ENCODE measurements at regions not wholly inside any gene's neighbourhood (a gene's known extent, or its start where the extent isn't known, plus 50 kb on each side); places are given as distances from the start of the nearest gene placed in this dataset.

GRCh38 chr11:80987171-80987570 lies 1546.3 kb upstream of the TENM4 start:
- H3K4me3 ChIP-seq (replicated peaks; ENCODE audit: insufficient read depth, low read length), result no peak overlapping the region
- H3K27ac ChIP-seq (replicated peaks), result no peak overlapping the region
- no peak for TF ChIP-seq SPI1 (IDR thresholded peaks at IDR 0.05; ENCODE audit: borderline replicate concordance, low read depth)
- no peak for TF ChIP-seq REST (IDR thresholded peaks at IDR 0.05; ENCODE audit: insufficient replicate concordance, low read depth)
- TF ChIP-seq CTCF (IDR thresholded peaks at IDR 0.05; ENCODE audit: insufficient read depth, low read length), result no peak
- no peak for TF ChIP-seq GABPA (IDR thresholded peaks at IDR 0.05; ENCODE audit: low read depth)
- no peak for TF ChIP-seq POLR2AphosphoS5 (IDR thresholded peaks at IDR 0.05; ENCODE audit: low read depth)
- no peak for DNase-seq (ENCODE audit: low read depth in 1 of 2, low spot score in 1 of 2)
- H3K27me3 ChIP-seq (ENCODE audit: insufficient read depth, poor library complexity, severe bottlenecking), result no peaks in the 10 kb centered on the region

- no peak for DNase-seq (ENCODE audit: low read depth in 1 of 2, low spot score in 1 of 2)
- TF ChIP-seq CTCF (IDR thresholded peaks at IDR 0.05; ENCODE audit: insufficient read depth, low read length) (no peak), REST (IDR thresholded peaks at IDR 0.05; ENCODE audit: insufficient replicate concordance, low read depth) (no peak), GABPA (IDR thresholded peaks at IDR 0.05; ENCODE audit: low read depth) (no peak), POLR2AphosphoS5 (IDR thresholded peaks at IDR 0.05; ENCODE audit: low read depth) (no peak), SPI1 (IDR thresholded peaks at IDR 0.05; ENCODE audit: borderline replicate concordance, low read depth) (no peak)
- Histone ChIP-seq H3K27me3 (ENCODE audit: insufficient read depth, poor library complexity, severe bottlenecking) (no peaks in the 10 kb centered on the region), H3K27ac (replicated peaks) (no peak overlapping the region), H3K4me3 (replicated peaks; ENCODE audit: insufficient read depth, low read length) (no peak overlapping the region)
Measured at GRCh38 chr11:80986421-80987074, 1545.7 kb upstream of the TENM4 start.

GRCh38 chr11:80980227-80980626 lies 1539.4 kb upstream of the TENM4 start:
- DNase-seq (ENCODE audit: low read depth in 1 of 2, low spot score in 1 of 2), result no peak
- H3K27me3 ChIP-seq (ENCODE audit: insufficient read depth, poor library complexity, severe bottlenecking), result no peaks in the 10 kb centered on the region

More at GRCh38 chr11:80980227-80980626, 1539.4 kb upstream of the TENM4 start:
- Histone ChIP-seq H3K4me3 (replicated peaks; ENCODE audit: insufficient read depth, low read length) (no peak overlapping the region), H3K27ac (replicated peaks) (no peak overlapping the region)
- TF ChIP-seq REST (IDR thresholded peaks at IDR 0.05; ENCODE audit: insufficient replicate concordance, low read depth), result no peak
- TF ChIP-seq POLR2AphosphoS5 (IDR thresholded peaks at IDR 0.05; ENCODE audit: low read depth), result no peak
- no peak for TF ChIP-seq GABPA (IDR thresholded peaks at IDR 0.05; ENCODE audit: low read depth)
- no peak for TF ChIP-seq SPI1 (IDR thresholded peaks at IDR 0.05; ENCODE audit: borderline replicate concordance, low read depth)
- TF ChIP-seq CTCF (IDR thresholded peaks at IDR 0.05; ENCODE audit: insufficient read depth, low read length), result no peak

Measured in HL-60 (cell line).